ENCODE measurements at regions not wholly inside any gene's neighbourhood (a gene's known extent, or its start where the extent isn't known, plus 50 kb on each side); places are given as distances from the start of the nearest gene placed in this dataset.

- TF ChIP-seq MAX (IDR thresholded peaks at IDR 0.05) = no peak
- TF ChIP-seq REST (IDR thresholded peaks at IDR 0.05; ENCODE audit: low read depth) = no peak
- no peak for TF ChIP-seq EP300 (IDR thresholded peaks at IDR 0.05; ENCODE audit: borderline replicate concordance)
- TF ChIP-seq TCF12 (IDR thresholded peaks at IDR 0.05; ENCODE audit: low read depth) = no peak
- TF ChIP-seq RAD21 (IDR thresholded peaks at IDR 0.05; ENCODE audit: low read depth) = no peak
- TF ChIP-seq ZBTB7A (IDR thresholded peaks at IDR 0.05; ENCODE audit: low read depth) = no peak
- TF ChIP-seq CREB1 (IDR thresholded peaks at IDR 0.05; ENCODE audit: low read depth) = no peak
- TF ChIP-seq YY1 (IDR thresholded peaks at IDR 0.05; ENCODE audit: low read depth) = no peak
- TF ChIP-seq TAF1 (IDR thresholded peaks at IDR 0.05; ENCODE audit: low read depth) = no peak
- no peak for TF ChIP-seq TEAD4 (IDR thresholded peaks at IDR 0.05)
- TF ChIP-seq CEBPB (IDR thresholded peaks at IDR 0.05) = no peak
- TF ChIP-seq EGR1 (IDR thresholded peaks at IDR 0.05) = no peak
- TF ChIP-seq NFIC (IDR thresholded peaks at IDR 0.05) = no peak
Measured at GRCh38 chr20:1805816-1806215, 89.4 kb upstream of the SIRPA start.
